Spleen (tissue), 7 donors: ENCODE measurements at regions not wholly inside any gene's neighbourhood (a gene's known extent, or its start where the extent isn't known, plus 50 kb on each side); places are given as distances from the start of the nearest gene placed in this dataset.

ENCODE experiments used
- POLR2A ChIP-seq, 3 donors: fragments of 450-650 bp; IDR thresholded peaks; one replicate each; pipeline ENCODE4 v1.5.1; 2017; ENCODE audit warnings: antibody characterized with exemption in 3 of 3, mild to moderate bottlenecking in 1 of 3
- POLR2AphosphoS5 ChIP-seq, 3 donors: sonication (generic); formaldehyde crosslinking; IDR thresholded peaks; one replicate each; pipeline ENCODE4 v1.5.1; 2017; ENCODE audit warnings: antibody characterized with exemption in 3 of 3
- TF ChIP-seq, protein P1 (sequence below), 11 experiments: fragments of 200-600 bp in 7 of 11; fragments of 450-650 bp in 4 of 11; sonication (generic) in 4 of 11; IDR thresholded peaks in 8 of 11; conservative IDR thresholded peaks in 3 of 11; 1 replicate in 7 of 11; 2 replicates in 4 of 11; pipeline versions ENCODE4 v1.4.0 to v1.8.0; 2016 to 2021; ENCODE audit warnings: antibody characterized with exemption in 11 of 11, inconsistent platforms in 4 of 11, mild to moderate bottlenecking in 1 of 11
- donor health status: DM: no; HTN: no; CAD: no; lungs with moderate emphysema.
- donor health status: DM: no; HTN: no; CAD: no.
- donor health status: DM: no; HTN: no; CAD: no.

DNA sequence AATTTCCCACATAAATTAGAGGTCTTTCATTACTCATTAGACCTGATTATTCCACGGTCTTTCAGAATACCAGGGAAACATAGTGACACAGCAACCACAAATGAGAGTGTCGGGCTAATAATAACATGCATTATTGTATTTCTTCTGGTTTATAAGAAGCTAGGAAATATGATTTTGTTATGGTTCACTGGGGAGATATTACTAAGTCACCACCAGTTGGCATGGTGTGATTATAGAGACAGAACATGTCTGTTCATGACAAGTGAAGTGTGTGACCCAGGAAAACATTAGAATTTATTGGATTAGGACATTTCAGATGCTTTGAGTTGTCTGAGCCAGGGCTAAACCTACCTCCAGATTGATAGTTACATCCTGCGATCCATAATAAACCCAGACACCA is 494.4 kb downstream of the FBXO15 start:
- TF ChIP-seq, protein P1, sequence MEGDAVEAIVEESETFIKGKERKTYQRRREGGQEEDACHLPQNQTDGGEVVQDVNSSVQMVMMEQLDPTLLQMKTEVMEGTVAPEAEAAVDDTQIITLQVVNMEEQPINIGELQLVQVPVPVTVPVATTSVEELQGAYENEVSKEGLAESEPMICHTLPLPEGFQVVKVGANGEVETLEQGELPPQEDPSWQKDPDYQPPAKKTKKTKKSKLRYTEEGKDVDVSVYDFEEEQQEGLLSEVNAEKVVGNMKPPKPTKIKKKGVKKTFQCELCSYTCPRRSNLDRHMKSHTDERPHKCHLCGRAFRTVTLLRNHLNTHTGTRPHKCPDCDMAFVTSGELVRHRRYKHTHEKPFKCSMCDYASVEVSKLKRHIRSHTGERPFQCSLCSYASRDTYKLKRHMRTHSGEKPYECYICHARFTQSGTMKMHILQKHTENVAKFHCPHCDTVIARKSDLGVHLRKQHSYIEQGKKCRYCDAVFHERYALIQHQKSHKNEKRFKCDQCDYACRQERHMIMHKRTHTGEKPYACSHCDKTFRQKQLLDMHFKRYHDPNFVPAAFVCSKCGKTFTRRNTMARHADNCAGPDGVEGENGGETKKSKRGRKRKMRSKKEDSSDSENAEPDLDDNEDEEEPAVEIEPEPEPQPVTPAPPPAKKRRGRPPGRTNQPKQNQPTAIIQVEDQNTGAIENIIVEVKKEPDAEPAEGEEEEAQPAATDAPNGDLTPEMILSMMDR (IDR thresholded peaks at IDR 0.05 in 8 of 11, conservative IDR thresholded peaks at IDR 0.05 in 3 of 11): no peak
- TF ChIP-seq POLR2A (IDR thresholded peaks at IDR 0.05) (no peak), POLR2AphosphoS5 (IDR thresholded peaks at IDR 0.05) (no peak)
